ENCODE measurements at regions not wholly inside any gene's neighbourhood (a gene's known extent, or its start where the extent isn't known, plus 50 kb on each side); places are given as distances from the start of the nearest gene placed in this dataset.

DNA sequence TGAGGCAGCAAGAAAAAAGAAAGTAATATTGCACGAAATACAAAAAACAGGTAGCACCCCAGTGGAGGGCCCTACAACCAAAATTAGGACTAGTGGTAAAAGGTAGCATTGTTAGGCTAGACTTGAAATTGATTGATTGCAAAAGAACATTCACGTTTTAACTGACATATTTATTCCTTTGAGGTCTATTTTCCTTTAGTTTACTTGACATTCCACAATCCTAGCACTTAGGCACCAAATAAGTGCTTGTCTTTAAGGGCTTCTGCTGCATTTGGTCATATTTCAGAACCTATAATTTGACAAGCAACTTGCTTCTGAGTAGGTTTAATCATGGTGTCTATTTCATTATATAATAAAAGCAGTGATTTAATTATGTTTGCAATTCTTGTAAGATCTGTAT lies 642.7 kb upstream of the AGTR1 start:
- dilution Hi-C loops (cut with MboI; ENCODE audit: extremely low pct_ligation_motif_present, low sequenced_read_pairs): no loop called here
- Histone ChIP-seq H3K9me3 (ENCODE audit: control insufficient read depth, low read depth, low read length) (no peaks in the 10 kb centered on the region), H3K4me3 (ENCODE audit: control insufficient read depth in 2 of 3, extremely low read depth in 1 of 3, insufficient read depth in 2 of 3, low read depth in 1 of 3, low read length in 3 of 3) (no peak overlapping the region), H4K20me1 (ENCODE audit: control insufficient read depth, extremely low read depth, insufficient read depth, low read length) (no peaks in the 10 kb centered on the region), H3K4me2 (ENCODE audit: control insufficient read depth, extremely low read depth, insufficient read depth, low read depth, low read length) (no peak overlapping the region), H3K4me1 (ENCODE audit: control insufficient read depth, extremely low read depth, insufficient read depth, low read length) (no peaks in the 10 kb centered on the region), H2AFZ (ENCODE audit: control insufficient read depth, low read length) (no peak overlapping the region), H3K27me3 (ENCODE audit: control insufficient read depth, extremely low read depth, insufficient read depth, low read length) (no peaks in the 10 kb centered on the region), H3K9ac (ENCODE audit: control insufficient read depth, extremely low read depth, insufficient read depth, low read length) (no peak overlapping the region), H3K79me2 (ENCODE audit: control insufficient read depth, insufficient read depth, low read length) (no peaks in the 10 kb centered on the region), H3K36me3 (ENCODE audit: control insufficient read depth in 2 of 2, extremely low read depth in 1 of 2, insufficient read depth in 2 of 2, low read length in 2 of 2) (no peaks in the 10 kb centered on the region), H3K9me1 (ENCODE audit: control insufficient read depth, extremely low read depth, insufficient read depth, low read length) (no peaks in the 10 kb centered on the region), H3K27ac (ENCODE audit: control insufficient read depth, insufficient read depth, low read length) (no peak overlapping the region)
- TF ChIP-seq, protein P1, sequence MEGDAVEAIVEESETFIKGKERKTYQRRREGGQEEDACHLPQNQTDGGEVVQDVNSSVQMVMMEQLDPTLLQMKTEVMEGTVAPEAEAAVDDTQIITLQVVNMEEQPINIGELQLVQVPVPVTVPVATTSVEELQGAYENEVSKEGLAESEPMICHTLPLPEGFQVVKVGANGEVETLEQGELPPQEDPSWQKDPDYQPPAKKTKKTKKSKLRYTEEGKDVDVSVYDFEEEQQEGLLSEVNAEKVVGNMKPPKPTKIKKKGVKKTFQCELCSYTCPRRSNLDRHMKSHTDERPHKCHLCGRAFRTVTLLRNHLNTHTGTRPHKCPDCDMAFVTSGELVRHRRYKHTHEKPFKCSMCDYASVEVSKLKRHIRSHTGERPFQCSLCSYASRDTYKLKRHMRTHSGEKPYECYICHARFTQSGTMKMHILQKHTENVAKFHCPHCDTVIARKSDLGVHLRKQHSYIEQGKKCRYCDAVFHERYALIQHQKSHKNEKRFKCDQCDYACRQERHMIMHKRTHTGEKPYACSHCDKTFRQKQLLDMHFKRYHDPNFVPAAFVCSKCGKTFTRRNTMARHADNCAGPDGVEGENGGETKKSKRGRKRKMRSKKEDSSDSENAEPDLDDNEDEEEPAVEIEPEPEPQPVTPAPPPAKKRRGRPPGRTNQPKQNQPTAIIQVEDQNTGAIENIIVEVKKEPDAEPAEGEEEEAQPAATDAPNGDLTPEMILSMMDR (optimal IDR thresholded peaks at IDR 0.05 in 1 of 3, IDR thresholded peaks at IDR 0.05 in 1 of 3, conservative IDR thresholded peaks at IDR 0.05 in 1 of 3; ENCODE audit: extremely low read depth in 1 of 3, insufficient read depth in 2 of 3, low read length in 3 of 3): no peak
- TF ChIP-seq EZH2 (IDR thresholded peaks at IDR 0.05; ENCODE audit: low read length): no peak
- FAIRE-seq: no peak
- DNase-seq (ENCODE audit: low read depth, low spot score): no peak

DNA sequence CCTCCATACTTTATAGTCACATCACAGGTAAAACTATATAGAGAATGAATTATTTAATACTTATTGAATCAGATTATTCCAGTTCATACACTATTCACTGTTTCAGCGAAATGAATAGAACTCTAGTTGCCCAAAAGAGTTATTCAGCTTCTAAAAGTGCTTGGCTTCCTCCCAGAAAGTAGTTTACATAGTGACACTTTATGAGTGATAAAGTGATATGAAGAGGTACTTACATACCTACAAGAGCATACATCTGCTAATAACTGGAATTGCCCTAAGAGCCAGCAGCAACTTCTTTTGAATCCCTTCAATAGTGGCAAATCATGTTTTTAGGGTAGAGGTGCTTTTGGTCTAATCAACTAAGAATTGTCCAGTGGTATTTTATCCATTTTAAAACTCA lies 635.1 kb upstream of the AGTR1 start:
- Histone ChIP-seq H3K9me1 (ENCODE audit: control insufficient read depth, extremely low read depth, insufficient read depth, low read length) (no peaks in the 10 kb centered on the region), H3K4me1 (ENCODE audit: control insufficient read depth, extremely low read depth, insufficient read depth, low read length) (no peaks in the 10 kb centered on the region), H3K79me2 (ENCODE audit: control insufficient read depth, insufficient read depth, low read length) (no peaks in the 10 kb centered on the region), H3K27me3 (ENCODE audit: control insufficient read depth, extremely low read depth, insufficient read depth, low read length) (no peaks in the 10 kb centered on the region), H3K9me3 (ENCODE audit: control insufficient read depth, low read depth, low read length) (no peaks in the 10 kb centered on the region), H3K4me3 (ENCODE audit: control insufficient read depth in 2 of 3, extremely low read depth in 1 of 3, insufficient read depth in 2 of 3, low read depth in 1 of 3, low read length in 3 of 3) (no peak overlapping the region), H4K20me1 (ENCODE audit: control insufficient read depth, extremely low read depth, insufficient read depth, low read length) (no peaks in the 10 kb centered on the region), H3K27ac (ENCODE audit: control insufficient read depth, insufficient read depth, low read length) (no peak overlapping the region), H3K4me2 (ENCODE audit: control insufficient read depth, extremely low read depth, insufficient read depth, low read depth, low read length) (no peak overlapping the region), H2AFZ (ENCODE audit: control insufficient read depth, low read length) (no peak overlapping the region), H3K36me3 (ENCODE audit: control insufficient read depth in 2 of 2, extremely low read depth in 1 of 2, insufficient read depth in 2 of 2, low read length in 2 of 2) (no peaks in the 10 kb centered on the region), H3K9ac (ENCODE audit: control insufficient read depth, extremely low read depth, insufficient read depth, low read length) (no peak overlapping the region)
- no peak for FAIRE-seq
- no peak for TF ChIP-seq EZH2 (IDR thresholded peaks at IDR 0.05; ENCODE audit: low read length)
- TF ChIP-seq, protein P1 (optimal IDR thresholded peaks at IDR 0.05 in 1 of 3, IDR thresholded peaks at IDR 0.05 in 1 of 3, conservative IDR thresholded peaks at IDR 0.05 in 1 of 3; ENCODE audit: extremely low read depth in 1 of 3, insufficient read depth in 2 of 3, low read length in 3 of 3): no peak
- dilution Hi-C loops (cut with MboI; ENCODE audit: extremely low pct_ligation_motif_present, low sequenced_read_pairs): no loop called here
- DNase-seq (ENCODE audit: low read depth, low spot score): no peak

Measured in keratinocyte (primary cell).